CD4-positive, alpha-beta T cell (primary cell): ENCODE measurements at regions not wholly inside any gene's neighbourhood (a gene's known extent, or its start where the extent isn't known, plus 50 kb on each side); places are given as distances from the start of the nearest gene placed in this dataset.

Experiments
- ATAC-seq: fragments of 200-7000 bp; cut with Tn5 transposase; one replicate; pipeline ENCODE4 v1.10.0; 2022; ENCODE audit warnings: mild to moderate bottlenecking; ENCODE audit not compliant: poor library complexity
- CTCF ChIA-PET: fragments of 350-600 bp; sonication (Branson Sonifier 250); formaldehyde crosslinking; loops from one replicate; lab custom pipeline; 2021; ENCODE audit warnings: antibody characterized with exemption, inconsistent platforms; lab: Charles Lee
- POLR2A ChIA-PET: fragments of 350-600 bp; sonication (Branson Sonifier 250); formaldehyde crosslinking; loops from one replicate; lab custom pipeline; 2021; ENCODE audit warnings: antibody characterized with exemption, inconsistent platforms; lab: Charles Lee
- DNase-seq, 14 experiments: peaks; one replicate each; pipeline ENCODE4 v3.0.0-alpha.2; 2013 to 2020; ENCODE audit warnings: mixed read lengths in 2 of 14
- H3K27ac ChIP-seq, 2 donors: one replicate each; pipeline versions ENCODE4 v1.5.1 to v1.7.0; 2013; ENCODE audit warnings: low read length in 2 of 2, low read depth in 1 of 2, mild to moderate bottlenecking in 1 of 2
- H3K27me3 ChIP-seq, 2 experiments: 1 replicate in 1 of 2; 2 replicates in 1 of 2; pipeline versions ENCODE4 v1.6.1 to v1.7.0; 2013; ENCODE audit warnings: low read length in 2 of 2, control low read depth in 1 of 2, mild to moderate bottlenecking in 1 of 2, moderate library complexity in 1 of 2; ENCODE audit not compliant: insufficient read depth in 2 of 2, control insufficient read depth in 1 of 2
- H3K36me3 ChIP-seq: one replicate; pipeline ENCODE4 v1.6.1; 2013; ENCODE audit warnings: low read length, control low read depth; ENCODE audit not compliant: insufficient read depth
- H3K4me1 ChIP-seq: one replicate; pipeline ENCODE4 v1.6.1; 2013; ENCODE audit warnings: low read length, control low read depth; ENCODE audit not compliant: insufficient read depth
- H3K4me3 ChIP-seq: one replicate; pipeline ENCODE4 v1.5.1; 2013; ENCODE audit warnings: mild to moderate bottlenecking, low read length, moderate library complexity
- H3K9me3 ChIP-seq, 2 experiments: 1 replicate in 1 of 2; 2 replicates in 1 of 2; pipeline versions ENCODE4 v1.6.1 to v1.7.0; 2013; ENCODE audit warnings: low read length in 2 of 2, mild to moderate bottlenecking in 2 of 2, control low read depth in 1 of 2, moderate library complexity in 1 of 2; ENCODE audit not compliant: control insufficient read depth in 1 of 2, insufficient read depth in 1 of 2
- H3K27ac Mint-ChIP-seq: one replicate; pipeline ENCODE4 v1.8.0; 2020; ENCODE audit warnings: mixed read lengths
- H3K27me3 Mint-ChIP-seq: one replicate; pipeline ENCODE4 v1.8.0; 2021; ENCODE audit warnings: mixed read lengths
- H3K36me3 Mint-ChIP-seq: one replicate; pipeline ENCODE4 v1.8.0; 2021; ENCODE audit warnings: low read depth, mixed read lengths
- H3K4me1 Mint-ChIP-seq: one replicate; pipeline ENCODE4 v1.8.0; 2021; ENCODE audit warnings: low read depth, mixed read lengths
- H3K4me3 Mint-ChIP-seq: one replicate; pipeline ENCODE4 v1.8.0; 2020; ENCODE audit warnings: mild to moderate bottlenecking, mixed read lengths
- H3K9me3 Mint-ChIP-seq: one replicate; pipeline ENCODE4 v1.8.0; 2020; ENCODE audit warnings: mixed read lengths
- intact Hi-C, 2 experiments: fragments of 100-400 bp; cut with DNase I in 1 of 2; cut with micrococcal nuclease in 1 of 2; formaldehyde crosslinking; loops; one replicate each; pipeline versions ENCODE4 v1.15.1 to v1.9.0; 2023 to 2025; cut with DNase I, micrococcal nuclease
- TF ChIP-seq, protein P1 (sequence below): fragments of 200-600 bp; IDR thresholded peaks from one replicate; pipeline ENCODE4 v1.8.0; 2022; ENCODE audit warnings: antibody characterized with exemption, mild to moderate bottlenecking

DNA sequence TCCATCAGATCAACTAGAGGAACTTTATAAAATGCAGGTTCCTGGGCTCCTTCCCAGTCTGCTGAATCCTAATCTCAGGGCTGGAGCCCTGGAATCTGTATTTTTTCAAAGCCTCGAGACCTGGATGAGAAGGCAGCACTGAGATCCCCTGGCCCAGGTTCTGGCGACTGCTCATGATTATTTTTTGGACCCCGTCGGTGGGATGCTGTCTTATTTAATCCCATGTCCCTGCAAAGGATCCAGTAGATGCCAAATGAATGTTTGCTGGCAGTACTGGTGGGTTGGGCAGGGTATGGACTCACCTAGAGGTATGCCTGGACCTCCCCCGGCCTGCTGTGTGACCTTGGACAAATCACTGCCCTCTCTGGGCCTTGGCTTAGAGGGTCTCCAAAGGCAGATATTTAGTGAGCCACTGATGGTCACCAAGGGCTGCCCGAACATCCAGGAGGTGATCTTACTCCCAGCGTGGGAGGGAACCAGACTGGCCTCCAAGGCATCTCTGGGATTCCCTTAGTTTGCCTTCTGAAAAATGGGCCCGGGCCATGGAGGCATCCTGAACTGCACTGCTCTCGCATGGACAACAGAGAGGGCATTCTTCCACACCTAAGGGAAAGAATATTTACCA lies 91.6 kb upstream of the RUNX3 start:
- intact Hi-C loops = loop anchor here in 1 of 2 experiments (1.0 to 5.0 kb wide), 3 partner anchors 15 to 57 kb away; no protein-coding TSS in a partner anchor
- CTCF ChIA-PET = interaction anchor here (1.3 to 4.3 kb wide), 6 partner anchors 10 to 174 kb away, joined by 4 to 35 read pairs (median 8); partner anchors contain the start of gene RUNX3
- TF ChIP-seq, protein P1, sequence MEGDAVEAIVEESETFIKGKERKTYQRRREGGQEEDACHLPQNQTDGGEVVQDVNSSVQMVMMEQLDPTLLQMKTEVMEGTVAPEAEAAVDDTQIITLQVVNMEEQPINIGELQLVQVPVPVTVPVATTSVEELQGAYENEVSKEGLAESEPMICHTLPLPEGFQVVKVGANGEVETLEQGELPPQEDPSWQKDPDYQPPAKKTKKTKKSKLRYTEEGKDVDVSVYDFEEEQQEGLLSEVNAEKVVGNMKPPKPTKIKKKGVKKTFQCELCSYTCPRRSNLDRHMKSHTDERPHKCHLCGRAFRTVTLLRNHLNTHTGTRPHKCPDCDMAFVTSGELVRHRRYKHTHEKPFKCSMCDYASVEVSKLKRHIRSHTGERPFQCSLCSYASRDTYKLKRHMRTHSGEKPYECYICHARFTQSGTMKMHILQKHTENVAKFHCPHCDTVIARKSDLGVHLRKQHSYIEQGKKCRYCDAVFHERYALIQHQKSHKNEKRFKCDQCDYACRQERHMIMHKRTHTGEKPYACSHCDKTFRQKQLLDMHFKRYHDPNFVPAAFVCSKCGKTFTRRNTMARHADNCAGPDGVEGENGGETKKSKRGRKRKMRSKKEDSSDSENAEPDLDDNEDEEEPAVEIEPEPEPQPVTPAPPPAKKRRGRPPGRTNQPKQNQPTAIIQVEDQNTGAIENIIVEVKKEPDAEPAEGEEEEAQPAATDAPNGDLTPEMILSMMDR = no peak
- Histone ChIP-seq H3K9me3 (no peaks in the 10 kb centered on the region), H3K4me3 (no peak overlapping the region), H3K27ac (peak overlapping the region; percentile 97 to 99), H3K27me3 (no peaks in the 10 kb centered on the region), H3K36me3 (no peaks in the 10 kb centered on the region), H3K4me1 (peaks cover 98% of the 10 kb centered on the region)
- peak overlapping the region; percentile 4 for H3K4me3 Mint-ChIP-seq
- POLR2A ChIA-PET = interaction anchor here (0.7 to 3.2 kb wide), 30 partner anchors 8 to 1766 kb away, joined by 3 to 100 read pairs (median 6); partner anchors contain the start of genes CLIC4, PIGV, PNRC2 and RUNX3
- DNase-seq = peak in 1 of 14 experiments; percentile 44
- H3K36me3 Mint-ChIP-seq = no peaks in the 10 kb centered on the region
- H3K27ac Mint-ChIP-seq = peak overlapping the region; percentile 91
- no peaks in the 10 kb centered on the region for H3K9me3 Mint-ChIP-seq
- H3K4me1 Mint-ChIP-seq = peaks cover 75% of the 10 kb centered on the region
- no peak for ATAC-seq
- H3K27me3 Mint-ChIP-seq = no peaks in the 10 kb centered on the region

DNA sequence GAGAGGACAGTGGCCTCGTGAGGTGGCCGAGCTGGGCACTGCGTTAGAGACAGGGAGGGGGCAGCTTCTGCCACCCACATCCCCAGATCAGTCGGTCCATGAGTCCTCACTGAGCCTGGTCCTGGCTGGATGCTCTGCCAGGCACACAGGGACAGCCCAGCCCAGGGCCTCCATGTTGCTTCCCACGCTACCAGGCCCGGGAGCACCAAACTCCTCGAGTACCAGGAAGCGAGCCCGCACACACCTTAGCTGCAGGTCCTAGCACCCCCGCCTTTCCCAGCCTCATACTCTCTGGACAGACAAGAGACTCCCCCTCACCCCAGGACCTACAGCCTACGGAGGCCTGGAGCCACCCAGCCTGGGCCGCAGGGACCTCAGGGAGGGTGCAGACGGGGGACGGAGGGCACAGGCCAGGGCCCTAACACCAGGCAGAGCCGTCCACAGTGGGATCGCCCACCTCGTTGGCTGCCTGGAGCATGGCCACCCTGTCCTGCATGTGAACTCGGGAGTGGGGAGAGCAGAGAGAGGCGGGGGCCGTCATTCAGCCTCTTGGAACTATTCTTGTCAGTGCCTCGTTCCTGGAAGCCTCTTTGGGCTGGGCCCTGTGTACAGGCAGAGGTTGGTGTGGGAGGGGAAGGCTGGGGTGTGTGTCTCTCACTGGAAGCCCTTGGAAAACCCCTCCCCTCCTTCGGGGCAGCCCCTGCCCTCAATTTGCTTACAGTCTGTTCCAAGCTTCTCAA lies 90.9 kb upstream of the RUNX3 start:
- ATAC-seq (no peak), DNase-seq (peak in 1 of 14 experiments; percentile 48)
- POLR2A ChIA-PET = interaction anchor here (2.2 to 2.8 kb wide), 2 partner anchors 29 to 92 kb away, joined by 39 to 69 read pairs; partner anchors contain the start of gene RUNX3
- H3K27ac Mint-ChIP-seq = peak overlapping the region; percentile 91
- H3K36me3 Mint-ChIP-seq = no peaks in the 10 kb centered on the region
- Histone ChIP-seq H3K36me3 (no peaks in the 10 kb centered on the region), H3K9me3 (no peaks in the 10 kb centered on the region), H3K4me3 (no peak overlapping the region), H3K27ac (peak overlapping the region; percentile 97 to 99), H3K4me1 (peaks cover 91% of the 10 kb centered on the region), H3K27me3 (no peaks in the 10 kb centered on the region)
- H3K4me1 Mint-ChIP-seq = peaks cover 75% of the 10 kb centered on the region
- no peaks in the 10 kb centered on the region for H3K9me3 Mint-ChIP-seq
- CTCF ChIA-PET = interaction anchor here (4.3 kb wide), 1 partner anchor 17 kb away, joined by 35 read pairs; no protein-coding TSS in a partner anchor
- H3K27me3 Mint-ChIP-seq = no peaks in the 10 kb centered on the region
- intact Hi-C loops = loop anchor here in 1 of 2 experiments (5.0 kb wide), 1 partner anchor 39 kb away; no protein-coding TSS in a partner anchor
- TF ChIP-seq, protein P1 = no peak
- H3K4me3 Mint-ChIP-seq = peak overlapping the region; percentile 4

DNA sequence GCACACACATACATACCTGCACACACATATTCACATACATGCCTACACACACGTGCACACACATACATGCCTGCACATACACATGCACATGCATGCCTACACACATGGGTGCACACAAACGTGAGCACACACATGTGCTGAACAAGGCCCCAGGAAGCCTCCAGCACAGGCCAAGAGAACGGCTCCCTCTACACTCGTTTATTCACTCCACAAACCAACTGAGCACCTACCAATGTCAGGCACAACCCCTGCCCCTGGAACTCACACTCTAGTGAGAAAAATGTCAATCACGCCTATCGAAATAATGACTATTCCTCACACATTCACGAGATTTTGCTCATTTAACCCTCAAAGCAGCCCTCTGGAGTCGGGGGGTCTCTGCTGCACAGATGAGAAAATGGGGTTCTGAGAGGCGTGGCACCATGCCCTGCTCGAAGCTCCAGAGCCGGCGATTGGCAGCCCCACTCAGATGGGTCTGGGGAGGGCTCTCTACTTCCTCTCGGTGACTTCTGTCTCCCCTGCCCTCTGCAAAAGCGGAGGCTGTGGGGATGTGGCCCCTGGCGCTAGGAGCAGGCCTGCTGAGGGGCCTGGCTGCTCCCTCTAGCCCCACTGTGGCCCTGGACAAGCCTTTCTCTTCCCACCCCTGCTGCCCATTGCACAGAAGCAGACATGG lies 90.2 kb upstream of the RUNX3 start:
- H3K4me3 ChIP-seq = no peak overlapping the region
- Mint-ChIP-seq H3K4me1 (peaks cover 72% of the 10 kb centered on the region), H3K27me3 (no peaks in the 10 kb centered on the region), H3K9me3 (no peaks in the 10 kb centered on the region), H3K27ac (peak overlapping the region; percentile 91), H3K4me3 (no peak overlapping the region), H3K36me3 (no peaks in the 10 kb centered on the region)
- no peaks in the 10 kb centered on the region for H3K27me3 ChIP-seq
- ChIA-PET CTCF (interaction anchor here (4.3 kb wide), 1 partner anchor 17 kb away, joined by 35 read pairs; no protein-coding TSS in a partner anchor), POLR2A (no interaction called here)
- no peaks in the 10 kb centered on the region for H3K9me3 ChIP-seq
- H3K36me3 ChIP-seq = no peaks in the 10 kb centered on the region
- TF ChIP-seq, protein P1 = no peak
- ATAC-seq = no peak
- intact Hi-C loops = loop anchor here in 1 of 2 experiments (5.0 kb wide), 1 partner anchor 38 kb away; no protein-coding TSS in a partner anchor
- H3K27ac ChIP-seq = peak overlapping the region in 1 of 2 donors; percentile 99
- H3K4me1 ChIP-seq = peaks cover 84% of the 10 kb centered on the region
- no peak for DNase-seq
